H1 (cell line): ENCODE measurements at regions not wholly inside any gene's neighbourhood (a gene's known extent, or its start where the extent isn't known, plus 50 kb on each side); places are given as distances from the start of the nearest gene placed in this dataset.

ENCODE experiments used
- EZH2 ChIP-seq: fragments of 200-600 bp; sonication (generic); IDR thresholded peaks from 2 replicates; pipeline ENCODE4 v1.7.1; 2012; ENCODE audit warnings: low read depth, mild to moderate bottlenecking, moderate library complexity, low read length, inconsistent platforms; ENCODE audit not compliant: severe bottlenecking
- NRF1 ChIP-seq: IDR thresholded peaks from 2 replicates; pipeline ENCODE4 v1.6.1; 2011; ENCODE audit warnings: mild to moderate bottlenecking, low read depth, low read length, improper control_type of control experiment
- SP2 ChIP-seq: IDR thresholded peaks from 2 replicates; pipeline ENCODE4 v1.6.1; 2012; ENCODE audit warnings: mild to moderate bottlenecking, low read length, inconsistent platforms
- TF ChIP-seq, protein P1 (sequence below), 3 experiments: IDR thresholded peaks; 1 replicate in 2 of 3; 2 replicates in 1 of 3; pipeline versions ENCODE4 v1.5.1 to v1.6.1; 2011; ENCODE audit warnings: low read length in 3 of 3, mild to moderate bottlenecking in 3 of 3, inconsistent platforms in 2 of 3, low read depth in 1 of 3, moderate library complexity in 1 of 3; ENCODE audit not compliant: insufficient read depth in 1 of 3; ENCODE audit errors: control extremely low read depth in 1 of 3

GRCh38 chr14:97200245-97200644, 403.1 kb downstream of the VRK1 start:
- TF ChIP-seq EZH2 (no peak), NRF1 (no peak), SP2 (no peak)
- TF ChIP-seq, protein P1, sequence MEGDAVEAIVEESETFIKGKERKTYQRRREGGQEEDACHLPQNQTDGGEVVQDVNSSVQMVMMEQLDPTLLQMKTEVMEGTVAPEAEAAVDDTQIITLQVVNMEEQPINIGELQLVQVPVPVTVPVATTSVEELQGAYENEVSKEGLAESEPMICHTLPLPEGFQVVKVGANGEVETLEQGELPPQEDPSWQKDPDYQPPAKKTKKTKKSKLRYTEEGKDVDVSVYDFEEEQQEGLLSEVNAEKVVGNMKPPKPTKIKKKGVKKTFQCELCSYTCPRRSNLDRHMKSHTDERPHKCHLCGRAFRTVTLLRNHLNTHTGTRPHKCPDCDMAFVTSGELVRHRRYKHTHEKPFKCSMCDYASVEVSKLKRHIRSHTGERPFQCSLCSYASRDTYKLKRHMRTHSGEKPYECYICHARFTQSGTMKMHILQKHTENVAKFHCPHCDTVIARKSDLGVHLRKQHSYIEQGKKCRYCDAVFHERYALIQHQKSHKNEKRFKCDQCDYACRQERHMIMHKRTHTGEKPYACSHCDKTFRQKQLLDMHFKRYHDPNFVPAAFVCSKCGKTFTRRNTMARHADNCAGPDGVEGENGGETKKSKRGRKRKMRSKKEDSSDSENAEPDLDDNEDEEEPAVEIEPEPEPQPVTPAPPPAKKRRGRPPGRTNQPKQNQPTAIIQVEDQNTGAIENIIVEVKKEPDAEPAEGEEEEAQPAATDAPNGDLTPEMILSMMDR (IDR thresholded peaks at IDR 0.05; ENCODE audit: control extremely low read depth in 1 of 3, insufficient read depth in 1 of 3, low read depth in 1 of 3, low read length in 3 of 3) = no peak
